Central memory CD8-positive, alpha-beta T cell (primary cell): ENCODE measurements at regions not wholly inside any gene's neighbourhood (a gene's known extent, or its start where the extent isn't known, plus 50 kb on each side); places are given as distances from the start of the nearest gene placed in this dataset.

Experiments
- ATAC-seq: fragments of 150-1000 bp; cut with Tn5 transposase; replicated peaks from 2 replicates; pipeline ENCODE4 v1.10.0; 2022; ENCODE audit warnings: mild to moderate bottlenecking, moderate FRiP score, moderate number of reproducible peaks; ENCODE audit not compliant: poor library complexity, severe bottlenecking; ENCODE audit errors: extremely low read depth
- DNase-seq, 2 donors: peaks; one replicate each; pipeline ENCODE4 v3.0.0; 2021; ENCODE audit warnings: low spot score in 2 of 2
- H3K27ac Mint-ChIP-seq: one replicate; pipeline ENCODE4 v1.8.0; 2022; ENCODE audit warnings: low read depth, mild to moderate bottlenecking, moderate library complexity, mixed read lengths
- H3K27me3 Mint-ChIP-seq: one replicate; pipeline ENCODE4 v1.8.0; 2022; ENCODE audit warnings: mixed read lengths
- H3K36me3 Mint-ChIP-seq: one replicate; pipeline ENCODE4 v1.8.0; 2022; ENCODE audit warnings: mild to moderate bottlenecking, moderate library complexity, mixed read lengths; ENCODE audit not compliant: insufficient read depth
- H3K4me1 Mint-ChIP-seq: one replicate; pipeline ENCODE4 v1.8.0; 2022; ENCODE audit warnings: mixed read lengths
- H3K4me3 Mint-ChIP-seq: one replicate; pipeline ENCODE4 v1.8.0; 2022; ENCODE audit warnings: mild to moderate bottlenecking, moderate library complexity, mixed read lengths
- H3K9me3 Mint-ChIP-seq: one replicate; pipeline ENCODE4 v1.8.0; 2022; ENCODE audit warnings: mixed read lengths

DNA sequence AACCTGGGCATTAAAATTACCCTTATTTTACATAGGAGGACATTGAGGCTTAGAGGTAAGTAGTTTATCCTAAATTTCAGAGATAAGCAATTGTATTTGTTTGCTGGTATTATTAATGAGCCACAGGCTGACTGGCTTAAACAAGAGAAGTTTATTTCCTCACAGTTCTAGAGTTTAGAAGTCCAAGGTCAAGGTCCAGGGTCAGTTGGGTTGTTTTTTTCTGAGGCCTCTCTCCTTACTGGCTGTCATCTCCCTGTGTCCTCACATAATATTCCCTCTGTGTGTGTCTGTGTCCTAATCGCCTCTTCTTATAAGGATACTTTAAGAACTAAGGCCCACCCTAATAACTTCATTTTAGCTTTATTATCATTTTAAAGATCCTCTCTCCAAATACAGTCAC, 294.9 kb upstream of the ATP5MC3 start:
- Mint-ChIP-seq H3K4me1 (no peaks in the 10 kb centered on the region), H3K27me3 (peaks cover 13% of the 10 kb centered on the region), H3K4me3 (no peak overlapping the region), H3K9me3 (peaks cover 10% of the 10 kb centered on the region), H3K27ac (no peak overlapping the region), H3K36me3 (no peaks in the 10 kb centered on the region)
- ATAC-seq (no peak), DNase-seq (no peak)

DNA sequence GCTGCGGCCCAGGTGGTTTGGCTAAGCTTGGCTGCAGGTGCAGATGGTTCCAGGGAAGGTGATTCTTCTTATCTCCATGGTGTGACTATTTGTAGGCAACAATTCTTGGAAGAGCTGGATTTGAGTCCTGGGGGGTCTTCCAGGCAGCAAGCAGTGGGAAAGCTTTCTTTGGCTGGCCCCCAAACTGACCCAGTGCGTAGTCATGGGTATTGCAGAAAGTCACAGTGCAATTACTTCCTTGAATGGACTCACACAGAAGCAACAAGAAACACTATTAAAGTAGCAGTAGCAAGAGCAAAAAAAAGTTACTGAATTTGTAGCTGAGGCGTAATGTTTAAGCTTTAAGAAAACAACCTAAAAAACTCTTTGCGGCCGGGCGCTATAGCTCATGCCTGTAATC, 293.6 kb upstream of the ATP5MC3 start:
- H3K9me3 Mint-ChIP-seq, result peaks cover 10% of the 10 kb centered on the region
- H3K4me3 Mint-ChIP-seq, result no peak overlapping the region
- no peak overlapping the region for H3K27ac Mint-ChIP-seq
- ATAC-seq, result no peak
- no peaks in the 10 kb centered on the region for H3K36me3 Mint-ChIP-seq
- peaks cover 13% of the 10 kb centered on the region for H3K27me3 Mint-ChIP-seq
- no peaks in the 10 kb centered on the region for H3K4me1 Mint-ChIP-seq
- no peak for DNase-seq

DNA sequence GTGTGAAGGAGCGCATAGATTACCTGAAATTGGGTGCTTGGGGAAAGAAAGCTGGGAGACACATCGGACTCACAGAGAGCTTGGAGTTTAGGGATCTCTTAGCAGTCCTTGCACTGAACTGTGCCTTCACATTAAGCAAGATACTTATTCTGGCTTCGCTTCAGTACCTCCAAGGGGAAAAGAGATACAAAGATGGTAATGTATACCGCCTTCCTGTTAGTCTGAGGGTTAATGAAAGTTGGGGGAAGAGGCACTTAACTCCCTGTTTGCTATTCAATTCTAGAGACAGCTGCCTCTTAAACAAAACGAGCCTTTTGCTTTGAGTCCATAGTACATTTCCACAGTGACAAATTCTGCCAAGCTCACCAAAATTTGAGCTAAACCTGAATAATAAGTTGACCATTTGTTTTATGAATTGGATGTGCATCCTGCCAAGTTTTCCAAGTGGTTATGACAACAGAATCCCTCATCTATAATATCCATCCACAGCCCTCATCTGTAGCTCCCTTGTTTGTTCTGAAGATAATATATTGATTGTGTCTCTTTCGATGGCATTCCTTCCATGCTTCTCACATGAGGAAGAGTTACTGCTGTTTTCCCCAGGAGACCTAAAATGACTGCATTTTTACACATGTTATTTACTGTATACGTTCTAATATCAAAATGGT, 287.1 kb upstream of the ATP5MC3 start:
- no peaks in the 10 kb centered on the region for H3K4me1 Mint-ChIP-seq
- ATAC-seq (no peak), DNase-seq (no peak)
- peaks cover 13% of the 10 kb centered on the region for H3K27me3 Mint-ChIP-seq
- no peak overlapping the region for H3K27ac Mint-ChIP-seq
- no peak overlapping the region for H3K4me3 Mint-ChIP-seq
- H3K9me3 Mint-ChIP-seq, result peaks cover 10% of the 10 kb centered on the region
- H3K36me3 Mint-ChIP-seq, result no peaks in the 10 kb centered on the region

DNA sequence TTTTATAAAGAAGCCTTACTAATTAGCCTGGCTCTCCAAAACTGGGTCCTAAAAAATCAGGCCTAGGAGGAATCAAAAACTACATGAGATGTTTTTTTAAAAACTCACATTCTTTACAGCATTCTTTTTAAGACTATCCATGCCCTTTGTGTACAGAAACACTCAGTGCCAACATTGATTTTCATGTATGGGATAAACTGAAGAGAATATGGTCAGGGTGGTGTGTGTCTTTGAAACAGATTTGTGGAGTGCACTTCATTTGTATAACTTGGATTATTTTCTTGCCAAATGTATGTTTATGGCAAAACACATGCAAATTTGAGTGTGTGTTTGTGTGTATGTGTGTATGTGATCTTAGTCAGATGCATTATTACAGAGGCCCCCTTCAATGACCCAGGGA, 283.6 kb upstream of the ATP5MC3 start:
- no peak for ATAC-seq
- Mint-ChIP-seq H3K4me1 (no peaks in the 10 kb centered on the region), H3K27me3 (peaks cover 16% of the 10 kb centered on the region), H3K4me3 (no peak overlapping the region), H3K36me3 (no peaks in the 10 kb centered on the region), H3K27ac (no peak overlapping the region), H3K9me3 (no peaks in the 10 kb centered on the region)
- no peak for DNase-seq

DNA sequence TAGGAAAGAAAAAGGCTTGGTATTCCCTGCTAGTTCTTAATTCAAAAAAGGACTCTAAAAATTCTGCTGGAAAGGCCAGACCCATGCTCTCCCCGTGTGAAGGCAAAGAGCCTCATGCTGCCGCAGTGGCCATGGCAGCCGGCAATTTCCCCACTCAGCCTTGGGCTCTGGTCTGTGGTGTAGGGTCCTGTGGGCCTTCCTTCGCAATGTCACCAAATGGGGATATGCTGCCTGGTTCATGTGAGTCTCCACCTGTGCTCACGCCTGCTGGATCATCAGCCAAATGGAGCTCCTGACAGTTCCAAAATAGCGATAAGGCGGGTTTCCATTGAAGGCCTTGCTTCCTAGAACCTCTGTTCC, 282.8 kb upstream of the ATP5MC3 start:
- no peak overlapping the region for H3K27ac Mint-ChIP-seq
- peaks cover 23% of the 10 kb centered on the region for H3K27me3 Mint-ChIP-seq
- no peaks in the 10 kb centered on the region for H3K4me1 Mint-ChIP-seq
- no peaks in the 10 kb centered on the region for H3K36me3 Mint-ChIP-seq
- H3K4me3 Mint-ChIP-seq, result no peak overlapping the region
- ATAC-seq (no peak), DNase-seq (no peak)
- no peaks in the 10 kb centered on the region for H3K9me3 Mint-ChIP-seq

DNA sequence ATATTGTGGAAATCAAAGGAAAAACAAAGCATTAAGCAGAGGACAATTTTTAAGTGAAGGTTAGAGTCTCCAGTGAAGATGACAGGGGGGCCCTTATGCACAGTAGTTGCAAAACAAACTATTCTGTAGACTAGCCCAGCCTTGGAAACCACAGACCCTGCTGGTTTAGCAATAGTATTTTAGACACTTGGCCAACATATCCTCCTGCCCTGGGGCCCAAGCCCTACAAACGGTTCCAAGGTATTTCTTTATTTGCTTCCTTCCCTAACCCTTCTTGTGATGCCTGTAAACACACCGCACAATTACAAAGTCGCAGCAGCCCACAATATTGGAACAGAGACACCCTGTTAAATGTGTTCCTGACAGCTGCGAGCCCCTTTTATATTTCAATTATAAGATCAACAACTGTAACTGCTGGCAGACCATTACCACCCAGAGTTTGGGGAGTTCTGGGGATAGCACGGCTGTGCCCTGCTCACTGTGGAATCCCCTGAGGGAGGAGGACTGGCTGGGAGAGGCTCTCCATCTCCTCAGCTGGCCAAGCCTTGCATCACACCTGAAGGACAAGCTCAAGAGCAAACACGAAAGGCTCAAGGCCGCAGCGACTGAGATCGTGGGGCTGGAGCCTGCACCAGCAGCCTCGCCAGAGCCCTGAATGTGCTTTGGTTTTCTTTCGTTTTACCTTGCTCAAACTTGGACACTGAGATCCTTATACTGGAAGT, 282.2 kb upstream of the ATP5MC3 start:
- no peak overlapping the region for H3K27ac Mint-ChIP-seq
- ATAC-seq, result no peak
- H3K27me3 Mint-ChIP-seq, result peaks cover 23% of the 10 kb centered on the region
- H3K4me3 Mint-ChIP-seq, result no peak overlapping the region
- H3K4me1 Mint-ChIP-seq, result no peaks in the 10 kb centered on the region
- no peak for DNase-seq
- no peaks in the 10 kb centered on the region for H3K36me3 Mint-ChIP-seq
- H3K9me3 Mint-ChIP-seq, result no peaks in the 10 kb centered on the region

DNA sequence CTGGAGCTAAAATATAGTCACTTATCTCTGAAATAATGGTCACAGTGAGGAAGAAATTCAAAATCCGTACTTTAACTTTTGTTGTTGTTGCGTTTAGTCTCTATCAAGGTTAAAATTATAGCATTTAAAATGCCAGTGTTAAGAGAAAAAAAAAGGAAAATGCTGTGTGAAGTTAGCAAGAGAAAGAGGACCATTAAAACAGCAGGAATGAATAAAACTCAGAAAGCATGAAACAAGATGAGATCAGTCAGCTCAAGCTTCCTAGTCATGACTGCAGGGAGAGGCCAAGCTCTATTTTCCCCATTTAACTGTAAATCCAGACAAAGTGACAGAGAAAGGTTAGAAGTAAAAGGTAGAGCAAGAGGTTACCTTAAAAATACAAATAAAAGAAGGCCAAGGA, 281.7 kb upstream of the ATP5MC3 start:
- ATAC-seq (no peak), DNase-seq (no peak)
- no peaks in the 10 kb centered on the region for H3K9me3 Mint-ChIP-seq
- no peak overlapping the region for H3K27ac Mint-ChIP-seq
- no peaks in the 10 kb centered on the region for H3K4me1 Mint-ChIP-seq
- H3K36me3 Mint-ChIP-seq, result no peaks in the 10 kb centered on the region
- H3K27me3 Mint-ChIP-seq, result peaks cover 23% of the 10 kb centered on the region
- no peak overlapping the region for H3K4me3 Mint-ChIP-seq

DNA sequence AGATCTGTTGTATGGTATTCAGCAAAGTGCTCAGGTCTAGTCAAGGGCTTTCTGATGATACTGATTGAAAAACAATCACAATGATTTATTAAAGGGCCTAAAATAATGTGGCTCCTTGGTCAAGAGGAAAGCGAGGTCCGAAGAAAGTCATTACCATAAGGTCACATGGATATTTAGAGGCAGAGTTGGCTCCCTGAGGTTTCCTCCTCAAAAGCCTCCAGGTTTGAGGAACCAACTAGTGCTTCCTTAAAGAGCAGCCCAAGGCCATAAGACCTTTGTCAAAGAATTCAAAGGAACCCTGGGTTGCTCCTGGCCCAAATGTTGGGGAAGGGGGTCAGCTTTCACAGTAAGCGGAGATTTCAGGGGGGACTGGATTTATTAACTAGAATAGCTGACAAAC, 280.7 kb upstream of the ATP5MC3 start:
- peaks cover 23% of the 10 kb centered on the region for H3K27me3 Mint-ChIP-seq
- no peak overlapping the region for H3K27ac Mint-ChIP-seq
- no peaks in the 10 kb centered on the region for H3K9me3 Mint-ChIP-seq
- H3K4me3 Mint-ChIP-seq, result no peak overlapping the region
- DNase-seq (no peak), ATAC-seq (no peak)
- H3K36me3 Mint-ChIP-seq, result no peaks in the 10 kb centered on the region
- no peaks in the 10 kb centered on the region for H3K4me1 Mint-ChIP-seq

DNA sequence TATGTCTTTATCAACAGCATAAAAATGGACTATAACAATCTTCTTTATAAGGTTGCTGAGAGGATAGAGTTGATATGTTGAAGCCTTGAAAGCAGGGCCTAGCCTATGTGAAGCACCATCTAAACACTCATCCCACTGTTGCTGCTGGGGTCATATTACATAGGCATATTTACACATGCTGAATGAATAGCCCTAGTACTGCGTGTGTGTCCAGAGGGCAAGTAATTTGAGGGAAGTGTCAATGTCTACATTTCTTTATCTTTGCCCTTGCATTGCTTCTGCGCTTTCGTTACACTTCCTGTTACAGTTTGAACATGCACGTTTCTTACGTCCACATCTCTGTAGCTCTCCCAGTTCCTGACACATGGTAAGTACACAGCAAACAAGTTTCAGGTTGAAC, 280.3 kb upstream of the ATP5MC3 start:
- no peak for ATAC-seq
- Mint-ChIP-seq H3K36me3 (no peaks in the 10 kb centered on the region), H3K9me3 (no peaks in the 10 kb centered on the region), H3K27ac (no peak overlapping the region), H3K4me1 (no peaks in the 10 kb centered on the region), H3K27me3 (peaks cover 26% of the 10 kb centered on the region), H3K4me3 (no peak overlapping the region)
- no peak for DNase-seq

DNA sequence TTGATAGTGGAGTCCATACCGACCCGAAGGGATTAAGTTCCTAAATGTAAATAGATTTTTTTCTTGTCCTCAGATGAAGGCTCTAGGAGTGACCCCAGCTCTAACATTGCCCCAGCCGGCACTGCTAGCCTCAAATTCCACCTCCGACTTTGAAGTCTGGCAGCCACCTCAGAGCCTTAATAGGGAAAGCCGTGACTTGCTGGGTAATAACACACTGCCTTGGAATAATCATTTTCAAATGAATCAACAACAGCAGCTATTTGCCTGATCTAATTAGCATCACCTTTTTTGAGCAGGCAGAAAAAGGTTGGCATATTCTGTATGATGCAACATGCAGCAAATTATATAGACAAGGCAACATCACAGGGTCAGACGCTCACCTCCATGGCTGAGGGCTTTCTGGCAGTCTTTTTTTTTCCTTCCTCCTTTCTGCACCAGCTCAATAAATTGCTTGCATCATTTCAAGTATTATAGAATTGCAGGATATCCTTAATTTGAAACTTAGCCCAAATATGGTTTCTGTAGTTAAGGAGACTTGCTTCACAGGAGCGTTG, 276.5 kb upstream of the ATP5MC3 start:
- no peaks in the 10 kb centered on the region for H3K9me3 Mint-ChIP-seq
- H3K4me3 Mint-ChIP-seq, result no peak overlapping the region
- H3K27ac Mint-ChIP-seq, result no peak overlapping the region
- ATAC-seq, result no peak
- DNase-seq, result no peak
- peaks cover 36% of the 10 kb centered on the region for H3K27me3 Mint-ChIP-seq
- H3K36me3 Mint-ChIP-seq, result no peaks in the 10 kb centered on the region
- no peaks in the 10 kb centered on the region for H3K4me1 Mint-ChIP-seq

DNA sequence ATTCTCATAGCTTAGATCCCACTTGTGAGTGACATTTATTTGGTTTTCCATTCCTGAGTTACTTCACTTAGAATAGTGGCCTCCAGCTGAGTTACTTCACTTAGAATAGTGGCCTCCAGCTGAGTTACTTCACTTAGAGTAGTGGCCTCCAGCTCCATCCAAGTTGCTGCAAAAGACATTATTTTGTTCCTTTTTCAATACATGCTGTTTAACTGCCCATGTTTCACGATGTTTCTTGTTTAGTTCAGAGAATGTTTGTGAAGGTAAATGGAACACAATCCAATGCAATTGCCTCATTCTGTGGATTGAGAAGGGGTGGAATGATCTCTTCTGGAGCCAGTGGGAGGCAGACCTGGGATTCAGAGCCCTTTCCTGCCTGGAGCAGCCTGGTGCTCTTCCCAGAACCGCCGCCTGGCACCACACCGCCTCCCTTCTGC, 273.5 kb upstream of the ATP5MC3 start:
- peaks cover 19% of the 10 kb centered on the region for H3K27me3 Mint-ChIP-seq
- H3K4me1 Mint-ChIP-seq, result peaks cover 5% of the 10 kb centered on the region
- ATAC-seq (no peak), DNase-seq (no peak)
- H3K27ac Mint-ChIP-seq, result no peak overlapping the region
- H3K36me3 Mint-ChIP-seq, result no peaks in the 10 kb centered on the region
- H3K4me3 Mint-ChIP-seq, result no peak overlapping the region
- no peaks in the 10 kb centered on the region for H3K9me3 Mint-ChIP-seq

DNA sequence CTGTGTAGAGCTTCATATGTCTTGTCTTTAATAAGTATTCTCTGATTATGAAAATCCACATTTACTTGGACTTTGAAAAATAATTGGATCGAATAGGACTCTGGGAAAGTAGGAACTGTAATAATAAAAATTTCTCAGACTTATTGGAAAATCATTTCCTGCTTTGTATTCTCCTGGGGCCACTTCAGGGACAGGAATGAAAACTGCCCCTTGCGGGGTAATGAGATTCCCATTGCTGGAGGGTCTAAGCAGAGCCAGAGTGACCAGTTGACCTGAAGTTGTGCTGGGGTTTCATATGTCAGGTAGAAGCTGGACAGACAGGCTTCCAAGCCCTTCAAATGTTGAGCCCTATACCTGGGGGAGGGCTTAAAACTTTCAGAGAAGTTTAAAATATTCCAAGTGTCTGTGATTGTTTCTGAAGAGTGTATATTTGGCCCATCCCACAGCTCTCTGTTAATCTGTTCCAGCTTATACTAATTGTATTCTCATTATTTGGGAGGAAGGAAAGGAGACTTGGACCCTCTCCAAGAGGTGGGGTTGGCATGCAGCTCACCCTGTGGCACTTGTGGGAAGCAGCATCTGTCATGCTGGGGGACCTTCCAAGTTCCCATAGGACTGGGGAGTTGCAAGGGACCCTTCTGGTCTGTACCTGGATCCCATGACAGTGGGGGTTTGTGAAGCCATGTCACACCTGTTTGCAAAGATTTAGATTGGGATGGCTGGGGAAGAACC, 268.7 kb upstream of the ATP5MC3 start:
- H3K27ac Mint-ChIP-seq, result no peak overlapping the region
- no peak overlapping the region for H3K4me3 Mint-ChIP-seq
- no peaks in the 10 kb centered on the region for H3K36me3 Mint-ChIP-seq
- H3K9me3 Mint-ChIP-seq, result no peaks in the 10 kb centered on the region
- DNase-seq (no peak), ATAC-seq (no peak)
- peaks cover 5% of the 10 kb centered on the region for H3K4me1 Mint-ChIP-seq
- H3K27me3 Mint-ChIP-seq, result no peaks in the 10 kb centered on the region

DNA sequence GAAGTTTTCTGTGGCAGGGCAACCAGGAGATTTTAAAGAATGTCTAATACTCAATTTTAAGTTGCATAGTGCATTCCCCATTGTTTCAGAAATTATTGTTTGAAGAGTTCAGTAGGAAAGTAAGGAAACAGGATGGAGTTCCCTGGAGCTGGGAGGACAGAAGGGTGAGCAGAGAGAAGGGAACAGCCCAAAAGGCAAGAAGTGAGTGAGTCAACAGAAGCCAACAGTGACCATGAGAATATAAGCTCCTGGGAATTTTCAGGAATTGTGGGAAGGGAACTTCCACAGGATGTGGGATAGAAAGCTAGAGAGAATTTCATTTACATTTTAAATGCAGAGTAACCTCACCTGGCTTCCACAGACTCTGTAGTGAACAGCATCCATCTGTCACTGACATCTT, 268.1 kb upstream of the ATP5MC3 start:
- H3K27ac Mint-ChIP-seq, result no peak overlapping the region
- H3K27me3 Mint-ChIP-seq, result no peaks in the 10 kb centered on the region
- no peak for DNase-seq
- H3K4me3 Mint-ChIP-seq, result no peak overlapping the region
- H3K9me3 Mint-ChIP-seq, result no peaks in the 10 kb centered on the region
- no peaks in the 10 kb centered on the region for H3K36me3 Mint-ChIP-seq
- peaks cover 5% of the 10 kb centered on the region for H3K4me1 Mint-ChIP-seq
- no peak for ATAC-seq
